OCI-LY3 (cell line): ENCODE measurements at regions not wholly inside any gene's neighbourhood (a gene's known extent, or its start where the extent isn't known, plus 50 kb on each side); places are given as distances from the start of the nearest gene placed in this dataset.

Source experiments
- H2AFZ ChIP-seq: fragments of 200-600, 300-600 bp; shearing (Covaris generic); 2 replicates; pipeline ENCODE4 v1.6.0; 2014; ENCODE audit warnings: antibody characterized with exemption, low read depth, low read length
- H3K27ac ChIP-seq: fragments of 200-600, 300-600 bp; sonication (generic); 2 replicates; pipeline ENCODE4 v1.5.1; 2014; ENCODE audit warnings: mild to moderate bottlenecking, low read length, moderate library complexity, mixed read lengths
- H3K27me3 ChIP-seq: fragments of 200-600, 300-600 bp; sonication (generic); 2 replicates; pipeline ENCODE4 v1.6.1; 2014; ENCODE audit warnings: low read depth, low read length, mixed read lengths
- H3K36me3 ChIP-seq: fragments of 200-600, 300-600 bp; sonication (generic); replicated peaks from 2 replicates; pipeline ENCODE3; 2014; ENCODE audit warnings: low read depth, low read length, mixed read lengths
- H3K4me1 ChIP-seq: fragments of 300-600, 200-600 bp; sonication (generic); 2 replicates; pipeline ENCODE4 v1.6.1; 2014; ENCODE audit warnings: low read length, mixed read lengths
- H3K4me2 ChIP-seq: fragments of 200-600, 300-600 bp; sonication (generic); 2 replicates; pipeline ENCODE4 v1.6.1; 2014; ENCODE audit warnings: low read length, mixed read lengths
- H3K4me3 ChIP-seq: fragments of 300-600, 200-600 bp; sonication (generic); 2 replicates; pipeline ENCODE4 v1.5.1; 2014; ENCODE audit warnings: antibody characterized with exemption, mild to moderate bottlenecking, low read length, moderate library complexity
- H3K79me2 ChIP-seq: fragments of 300-600, 200-600 bp; shearing (Covaris generic); 2 replicates; pipeline ENCODE4 v1.6.1; 2014; ENCODE audit warnings: mild to moderate bottlenecking, low read length, mixed read lengths
- H3K9ac ChIP-seq: fragments of 300-600, 200-600 bp; shearing (Covaris generic); 2 replicates; pipeline ENCODE4 v1.6.0; 2014; ENCODE audit warnings: mild to moderate bottlenecking, low read length, moderate library complexity
- H3K9me3 ChIP-seq: fragments of 200-600, 300-600 bp; shearing (Covaris generic); 2 replicates; pipeline ENCODE4 v1.6.1; 2014; ENCODE audit warnings: low read length, mixed read lengths; ENCODE audit not compliant: insufficient read depth
- H4K20me1 ChIP-seq: fragments of 200-600, 300-600 bp; sonication (generic); 2 replicates; pipeline ENCODE4 v1.6.1; 2016; ENCODE audit warnings: low read length, mixed read lengths; ENCODE audit not compliant: insufficient read depth
- CTCF ChIP-seq: fragments of 200-600, 300-600 bp; sonication (generic); IDR thresholded peaks from 2 replicates; pipeline ENCODE4 v1.5.1; 2014; ENCODE audit warnings: antibody characterized with exemption, low read length, low read depth
- EZH2phosphoT487 ChIP-seq: fragments of 200-600 bp; shearing (Covaris generic); IDR thresholded peaks from 2 replicates; pipeline ENCODE4 v1.6.1; 2018; ENCODE audit warnings: antibody characterized with exemption, mixed run types, low read depth

- no peaks in the 10 kb centered on the region for H3K27me3 ChIP-seq
- no peaks in the 10 kb centered on the region for H3K4me1 ChIP-seq
- H3K27ac ChIP-seq, result no peak overlapping the region
- H4K20me1 ChIP-seq, result no peaks in the 10 kb centered on the region
- H3K9ac ChIP-seq, result no peak overlapping the region
- no peak overlapping the region for H3K4me2 ChIP-seq
- H3K36me3 ChIP-seq, result no peaks in the 10 kb centered on the region
- no peak overlapping the region for H2AFZ ChIP-seq
- H3K9me3 ChIP-seq, result no peaks in the 10 kb centered on the region
- no peaks in the 10 kb centered on the region for H3K79me2 ChIP-seq
- no peak overlapping the region for H3K4me3 ChIP-seq
- no peak for TF ChIP-seq EZH2phosphoT487
Observed at GRCh38 chr2:188746727-188747126, 227.4 kb upstream of the COL3A1 start.

GRCh38 chr2:188751816-188752215, 222.4 kb upstream of the COL3A1 start:
- H4K20me1 ChIP-seq, result no peaks in the 10 kb centered on the region
- H2AFZ ChIP-seq, result no peak overlapping the region
- no peak overlapping the region for H3K9ac ChIP-seq
- H3K79me2 ChIP-seq, result no peaks in the 10 kb centered on the region
- no peak overlapping the region for H3K4me3 ChIP-seq
- no peaks in the 10 kb centered on the region for H3K36me3 ChIP-seq
- no peaks in the 10 kb centered on the region for H3K9me3 ChIP-seq
- no peaks in the 10 kb centered on the region for H3K27me3 ChIP-seq
- no peak overlapping the region for H3K4me2 ChIP-seq
- no peak for TF ChIP-seq EZH2phosphoT487
- no peak for TF ChIP-seq CTCF
- H3K4me1 ChIP-seq, result no peaks in the 10 kb centered on the region
- no peak overlapping the region for H3K27ac ChIP-seq

GRCh38 chr2:188752311-188752710, 221.9 kb upstream of the COL3A1 start:
- H3K9me3 ChIP-seq, result no peaks in the 10 kb centered on the region
- no peaks in the 10 kb centered on the region for H4K20me1 ChIP-seq
- no peaks in the 10 kb centered on the region for H3K36me3 ChIP-seq
- H2AFZ ChIP-seq, result no peak overlapping the region
- no peaks in the 10 kb centered on the region for H3K4me1 ChIP-seq
- no peak overlapping the region for H3K4me3 ChIP-seq
- H3K9ac ChIP-seq, result no peak overlapping the region
- no peak overlapping the region for H3K27ac ChIP-seq
- TF ChIP-seq EZH2phosphoT487 (no peak), CTCF (no peak)
- no peak overlapping the region for H3K4me2 ChIP-seq
- H3K79me2 ChIP-seq, result no peaks in the 10 kb centered on the region
- H3K27me3 ChIP-seq, result no peaks in the 10 kb centered on the region

- H3K4me2 ChIP-seq, result no peak overlapping the region
- H3K27ac ChIP-seq, result no peak overlapping the region
- H3K36me3 ChIP-seq, result no peaks in the 10 kb centered on the region
- 0 out of 2 replicates have a peak, but pooled peaks cover 3% of the 10 kb centered on the region for H3K4me1 ChIP-seq
- H3K4me3 ChIP-seq, result no peak overlapping the region
- TF ChIP-seq EZH2phosphoT487 (no peak), CTCF (no peak)
- H3K79me2 ChIP-seq, result no peaks in the 10 kb centered on the region
- no peaks in the 10 kb centered on the region for H3K27me3 ChIP-seq
- no peak overlapping the region for H3K9ac ChIP-seq
- no peaks in the 10 kb centered on the region for H3K9me3 ChIP-seq
- H4K20me1 ChIP-seq, result no peaks in the 10 kb centered on the region
- H2AFZ ChIP-seq, result no peak overlapping the region
Observed at GRCh38 chr2:188762151-188762550, 212.0 kb upstream of the COL3A1 start.
